H9 (cell line): ENCODE measurements at regions not wholly inside any gene's neighbourhood (a gene's known extent, or its start where the extent isn't known, plus 50 kb on each side); places are given as distances from the start of the nearest gene placed in this dataset.

Experiments
- DNase-seq: peaks from one replicate; pipeline ENCODE4 v3.0.0-alpha.2; 2017
- H2AFZ ChIP-seq: one replicate; pipeline ENCODE4 v1.6.1; 2013; ENCODE audit warnings: mild to moderate bottlenecking, low read length, control low read depth, moderate library complexity
- H2AK5ac ChIP-seq: 2 replicates; pipeline ENCODE4 v1.6.1; 2013; ENCODE audit warnings: low read length, control low read depth, mixed read lengths; ENCODE audit not compliant: insufficient read length
- H2BK120ac ChIP-seq: one replicate; pipeline ENCODE4 v1.6.1; 2013; ENCODE audit warnings: low read depth, mild to moderate bottlenecking, low read length, control low read depth, inconsistent platforms; ENCODE audit not compliant: poor library complexity, severe bottlenecking
- H2BK12ac ChIP-seq: 2 replicates; pipeline ENCODE4 v1.6.1; 2013; ENCODE audit warnings: low read length, control low read depth, mixed read lengths, low read depth; ENCODE audit not compliant: insufficient read length
- H2BK15ac ChIP-seq: 2 replicates; pipeline ENCODE4 v1.6.1; 2013; ENCODE audit warnings: low read depth, low read length, control low read depth
- H2BK20ac ChIP-seq: one replicate; pipeline ENCODE4 v1.6.1; 2013; ENCODE audit warnings: low read depth, mild to moderate bottlenecking, low read length, control low read depth, inconsistent platforms; ENCODE audit not compliant: poor library complexity, severe bottlenecking
- H2BK5ac ChIP-seq: 2 replicates; pipeline ENCODE4 v1.6.1; 2013; ENCODE audit warnings: low read length, control low read depth, mixed read lengths; ENCODE audit not compliant: insufficient read length
- H3K14ac ChIP-seq: 2 replicates; pipeline ENCODE4 v1.6.1; 2013; ENCODE audit warnings: low read length, control low read depth; ENCODE audit not compliant: insufficient read depth
- H3K18ac ChIP-seq: 2 replicates; pipeline ENCODE4 v1.6.1; 2013; ENCODE audit warnings: low read depth, mild to moderate bottlenecking, mixed read lengths, low read length, control low read depth; ENCODE audit not compliant: insufficient read length
- H3K23ac ChIP-seq: 2 replicates; pipeline ENCODE4 v1.6.1; 2013; ENCODE audit warnings: low read length, control low read depth, mixed read lengths, low read depth; ENCODE audit not compliant: insufficient read length
- H3K23me2 ChIP-seq: 2 replicates; pipeline ENCODE4 v1.6.1; 2013; ENCODE audit warnings: low read depth, mild to moderate bottlenecking, mixed read lengths, low read length, control low read depth; ENCODE audit not compliant: insufficient read length, poor library complexity, severe bottlenecking
- H3K27ac ChIP-seq: 2 replicates; pipeline ENCODE4 v1.5.1; 2013; ENCODE audit warnings: low read length, control low read depth, mixed read lengths, low read depth; ENCODE audit not compliant: insufficient read length
- H3K27me3 ChIP-seq: 2 replicates; pipeline ENCODE4 v1.6.1; 2013; ENCODE audit warnings: low read length, control low read depth, inconsistent platforms; ENCODE audit not compliant: insufficient read depth
- H3K4ac ChIP-seq: 2 replicates; pipeline ENCODE4 v1.6.1; 2013; ENCODE audit warnings: low read depth, mild to moderate bottlenecking, control low read depth, inconsistent platforms, low read length, moderate library complexity
- H3K4me1 ChIP-seq: 2 replicates; pipeline ENCODE4 v1.6.1; 2013; ENCODE audit warnings: low read length, control low read depth, inconsistent platforms; ENCODE audit not compliant: insufficient read depth
- H3K4me2 ChIP-seq: 2 replicates; pipeline ENCODE4 v1.6.1; 2013; ENCODE audit warnings: low read length, control low read depth, mixed read lengths; ENCODE audit not compliant: insufficient read length, insufficient read depth
- H3K56ac ChIP-seq: 2 replicates; pipeline ENCODE4 v1.6.1; 2013; ENCODE audit warnings: low read depth, mild to moderate bottlenecking, mixed read lengths, low read length, control low read depth; ENCODE audit not compliant: insufficient read length
- H3K79me1 ChIP-seq: 2 replicates; pipeline ENCODE4 v1.6.1; 2013; ENCODE audit warnings: low read depth, mild to moderate bottlenecking, moderate library complexity, low read length, control low read depth, inconsistent platforms; ENCODE audit not compliant: insufficient read depth, poor library complexity, severe bottlenecking
- H3K79me2 ChIP-seq: 2 replicates; pipeline ENCODE4 v1.6.1; 2013; ENCODE audit warnings: low read length, control low read depth, inconsistent platforms; ENCODE audit not compliant: insufficient read depth
- H3K9ac ChIP-seq: 2 replicates; pipeline ENCODE4 v1.6.1; 2013; ENCODE audit warnings: low read length, control low read depth, mixed read lengths; ENCODE audit not compliant: insufficient read length; ENCODE audit errors: extremely low read depth
- H3K9me3 ChIP-seq: one replicate; pipeline ENCODE4 v1.6.1; 2013; ENCODE audit warnings: low read depth, low read length, inconsistent platforms; ENCODE audit not compliant: control insufficient read depth
- H3T11ph ChIP-seq: one replicate; pipeline ENCODE4 v1.6.1; 2013; ENCODE audit warnings: mild to moderate bottlenecking, low read length, control low read depth, inconsistent platforms
- H4K20me1 ChIP-seq: one replicate; pipeline ENCODE4 v1.6.1; 2013; ENCODE audit not compliant: control insufficient read depth, insufficient read length, insufficient read depth
- H4K5ac ChIP-seq: 2 replicates; pipeline ENCODE4 v1.6.1; 2013; ENCODE audit warnings: low read depth, mild to moderate bottlenecking, mixed read lengths, low read length, control low read depth; ENCODE audit not compliant: insufficient read length
- H4K8ac ChIP-seq: replicated peaks from 2 replicates; pipeline ENCODE4 v1.6.1; 2013; ENCODE audit warnings: low read length, control low read depth, mixed read lengths, low read depth; ENCODE audit not compliant: insufficient read length
- H4K91ac ChIP-seq: 2 replicates; pipeline ENCODE4 v1.6.1; 2013; ENCODE audit warnings: low read depth, mild to moderate bottlenecking, moderate library complexity, mixed read lengths, low read length, control low read depth; ENCODE audit not compliant: insufficient read length
- H3K27ac Mint-ChIP-seq, 3 experiments: 2 replicates in 2 of 3; 3 replicates in 1 of 3; pipeline ENCODE4 v1.8.0; 2020 to 2021; ENCODE audit warnings: mixed read lengths in 3 of 3, mild to moderate bottlenecking in 1 of 3, moderate library complexity in 1 of 3
- H3K27me3 Mint-ChIP-seq: 2 replicates; pipeline ENCODE4 v1.8.0; 2021; ENCODE audit warnings: low read depth, mild to moderate bottlenecking, moderate library complexity, mixed read lengths
- H3K36me3 Mint-ChIP-seq, 3 experiments: 2 replicates in 2 of 3; 3 replicates in 1 of 3; pipeline ENCODE4 v1.8.0; 2020 to 2021; ENCODE audit warnings: low read depth in 3 of 3, mixed read lengths in 3 of 3; ENCODE audit not compliant: insufficient read depth in 1 of 3
- H3K4me1 Mint-ChIP-seq, 2 experiments: 2 replicates each; pipeline ENCODE4 v1.8.0; 2020; ENCODE audit warnings: mixed read lengths in 2 of 2
- H3K4me3 Mint-ChIP-seq, 2 experiments: 2 replicates in 1 of 2; 3 replicates in 1 of 2; pipeline ENCODE4 v1.8.0; 2020 to 2021; ENCODE audit warnings: mild to moderate bottlenecking in 2 of 2, mixed read lengths in 2 of 2, moderate library complexity in 1 of 2
- H3K9me3 Mint-ChIP-seq, 2 experiments: 2 replicates in 1 of 2; 3 replicates in 1 of 2; pipeline ENCODE4 v1.8.0; 2020; ENCODE audit warnings: mild to moderate bottlenecking in 2 of 2, mixed read lengths in 2 of 2, moderate library complexity in 1 of 2
- CTCF ChIP-seq: fragments of 200-600 bp; sonication (generic); conservative IDR thresholded peaks from 3 replicates; pipeline ENCODE4 v1.8.0; 2021; ENCODE audit warnings: antibody characterized with exemption, mild to moderate bottlenecking
- WGBS: extraction: QIAGEN DNeasy Blood & Tissue Kit; methylation state at CpG from one replicate; pipeline ENCODE4 v1.1.7; 2013; ENCODE audit warnings: missing lambda C conversion rate, low lambda C conversion rate, mixed read lengths; ENCODE audit not compliant: insufficient read length; ENCODE audit errors: extremely low coverage; 5-methylcytosine and 5-hydroxymethylcytosine counted together

- no peak overlapping the region for H3K4me3 Mint-ChIP-seq
- Histone ChIP-seq H2BK20ac (no peak overlapping the region), H3K9me3 (no peaks in the 10 kb centered on the region), H3K79me2 (no peaks in the 10 kb centered on the region), H3K79me1 (no peaks in the 10 kb centered on the region), H2BK120ac (no peak overlapping the region), H3K27me3 (no peaks in the 10 kb centered on the region), H3K23ac (no peak overlapping the region), H3K56ac (no peak overlapping the region), H4K5ac (no peak overlapping the region), H3K23me2 (no peaks in the 10 kb centered on the region), H2BK15ac (no peak overlapping the region), H2BK5ac (no peak overlapping the region), H3K4me1 (no peaks in the 10 kb centered on the region), H4K20me1 (no peaks in the 10 kb centered on the region), H4K91ac (no peak overlapping the region), H3K4me2 (no peak overlapping the region), H3K4ac (no peak overlapping the region), H3K14ac (no peak overlapping the region), H2AFZ (no peak overlapping the region), H2AK5ac (no peak overlapping the region), H3T11ph (no peak overlapping the region), H4K8ac (no peak overlapping the region), H3K9ac (no peak overlapping the region), H3K18ac (no peak overlapping the region), H2BK12ac (no peak overlapping the region), H3K27ac (no peak overlapping the region)
- H3K27me3 Mint-ChIP-seq, result no peaks in the 10 kb centered on the region; the same call in 1 of the 2 replicates
- H3K36me3 Mint-ChIP-seq, result no peaks in the 10 kb centered on the region
- H3K9me3 Mint-ChIP-seq, result no peaks in the 10 kb centered on the region
- DNase-seq, result no peak
- WGBS, result no CpG with 5 or more reads among the region's 4 CpGs
- H3K27ac Mint-ChIP-seq, result no peak overlapping the region
- no peaks in the 10 kb centered on the region; a peak in 1 of 4 replicates for H3K4me1 Mint-ChIP-seq
- TF ChIP-seq CTCF, result no peak
Measured at GRCh38 chr4:53717064-53717549, 125.8 kb upstream of the LNX1 start.
